SK-N-SH treated with all-trans-retinoic acid at 6 μM for 48 hours (cell line): ENCODE measurements at regions not wholly inside any gene's neighbourhood (a gene's known extent, or its start where the extent isn't known, plus 50 kb on each side); places are given as distances from the start of the nearest gene placed in this dataset.
"Not testable (repeated sequence)": the region's sequence is repeated elsewhere in the genome, so short reads cannot be mapped to it uniquely, and the experiment has no call there.

Experiments
- ATAC-seq: fragments of 200-7000 bp; cut with Tn5 transposase; 3 replicates; pipeline ENCODE4 v1.9.1; 2020; ENCODE audit warnings: mild to moderate bottlenecking, moderate library complexity
- ARNTL ChIP-seq: fragments of 450-650 bp; formaldehyde crosslinking; IDR thresholded peaks from 2 replicates; pipeline ENCODE4 v1.5.0; 2020; ENCODE audit warnings: low read depth, mild to moderate bottlenecking, moderate library complexity, borderline replicate concordance
- BACH2 ChIP-seq: fragments of 250-450 bp; sonication (Bioruptor Pico); IDR thresholded peaks from 2 replicates; pipeline ENCODE4 v1.9.0; 2021; ENCODE audit warnings: mild to moderate bottlenecking, borderline replicate concordance
- CREB5 ChIP-seq: fragments of 250-450 bp; sonication (Bioruptor Pico); IDR thresholded peaks from 2 replicates; pipeline ENCODE4 v1.5.1; 2020; ENCODE audit warnings: low read depth, mild to moderate bottlenecking, moderate library complexity
- CSRNP3 ChIP-seq: fragments of 250-450 bp; sonication (Bioruptor Pico); IDR thresholded peaks from 2 replicates; pipeline ENCODE4 v1.5.1; 2021; ENCODE audit warnings: mild to moderate bottlenecking, moderate library complexity
- GLIS3 ChIP-seq: fragments of 250-450 bp; sonication (Bioruptor Pico); IDR thresholded peaks from 2 replicates; pipeline ENCODE4 v1.5.0; 2020; ENCODE audit warnings: mild to moderate bottlenecking, moderate library complexity
- ISL1 ChIP-seq: fragments of 250-450 bp; sonication (Bioruptor Pico); IDR thresholded peaks from 2 replicates; pipeline ENCODE4 v2.1.2; 2022; ENCODE audit warnings: mild to moderate bottlenecking, moderate library complexity
- OSR1 ChIP-seq: fragments of 250-450 bp; sonication (Bioruptor Pico); IDR thresholded peaks from 2 replicates; pipeline ENCODE4 v1.8.0; 2022; ENCODE audit warnings: moderate library complexity, mild to moderate bottlenecking, inconsistent platforms
- PATZ1 ChIP-seq: fragments of 250-450 bp; sonication (Bioruptor Pico); IDR thresholded peaks from 2 replicates; pipeline ENCODE4 v1.8.0; 2020; ENCODE audit warnings: mild to moderate bottlenecking, moderate library complexity, borderline replicate concordance
- POU6F1 ChIP-seq: fragments of 250-450 bp; sonication (Bioruptor Pico); IDR thresholded peaks from 2 replicates; pipeline ENCODE4 v1.8.0; 2021; ENCODE audit warnings: low read depth, mild to moderate bottlenecking, moderate library complexity, borderline replicate concordance
- PPARA ChIP-seq: fragments of 250-450 bp; sonication (Bioruptor Pico); IDR thresholded peaks from 2 replicates; pipeline ENCODE4 v1.5.0; 2020; ENCODE audit warnings: mild to moderate bottlenecking, borderline replicate concordance
- RARB ChIP-seq: fragments of 250-450 bp; sonication (Bioruptor Pico); IDR thresholded peaks from 2 replicates; pipeline ENCODE4 v1.8.0; 2021; ENCODE audit warnings: mild to moderate bottlenecking, moderate library complexity
- TCF4 ChIP-seq: fragments of 250-450 bp; sonication (Bioruptor Pico); IDR thresholded peaks from 2 replicates; pipeline ENCODE4 v1.8.0; 2021; ENCODE audit warnings: mild to moderate bottlenecking, moderate library complexity, borderline replicate concordance
- TOX ChIP-seq: fragments of 250-450 bp; sonication (Bioruptor Pico); IDR thresholded peaks from 2 replicates; pipeline ENCODE4 v1.8.0; 2021; ENCODE audit warnings: mild to moderate bottlenecking, moderate library complexity, borderline replicate concordance
- ZC3H10 ChIP-seq: fragments of 250-450 bp; sonication (Bioruptor Pico); IDR thresholded peaks from 2 replicates; pipeline ENCODE4 v1.5.1; 2021; ENCODE audit warnings: mild to moderate bottlenecking, moderate library complexity
- ZFP3 ChIP-seq: fragments of 250-450 bp; sonication (Bioruptor Pico); IDR thresholded peaks from 2 replicates; pipeline ENCODE4 v1.5.0; 2020; ENCODE audit warnings: mild to moderate bottlenecking, moderate library complexity
- ZFP30 ChIP-seq: fragments of 450-650 bp; formaldehyde crosslinking; IDR thresholded peaks from 2 replicates; pipeline ENCODE4 v1.5.0; 2022; ENCODE audit warnings: mild to moderate bottlenecking, moderate library complexity
- ZNF565 ChIP-seq: fragments of 450-650 bp; formaldehyde crosslinking; conservative IDR thresholded peaks from 2 replicates; pipeline ENCODE4 v1.5.0; 2020; ENCODE audit warnings: low read depth, mild to moderate bottlenecking, moderate library complexity
- ZNF8 ChIP-seq: fragments of 450-650 bp; formaldehyde crosslinking; IDR thresholded peaks from 2 replicates; pipeline ENCODE4 v1.5.0; 2020; ENCODE audit warnings: mild to moderate bottlenecking, moderate library complexity

- not testable (repeated sequence) for ATAC-seq
These were observed 61.7 kb downstream of the RHOU start for GRCh38 chr1:228796945-228797344.

- TF ChIP-seq ZNF8 (CRISPR knock-in tag) = no peak
- no peak for TF ChIP-seq ZFP30 (CRISPR knock-in tag)
- no peak for TF ChIP-seq PPARA
- TF ChIP-seq ISL1 (CRISPR knock-in tag) = no peak
- TF ChIP-seq GLIS3 (CRISPR knock-in tag) = no peak
- no peak for TF ChIP-seq POU6F1 (CRISPR knock-in tag)
- TF ChIP-seq PATZ1 (CRISPR knock-in tag) = no peak
- TF ChIP-seq ZC3H10 (CRISPR knock-in tag) = no peak
- TF ChIP-seq, all 23 proteins: peak for 0
- peak; percentile 9; the same call in 2 of the 3 replicates for ATAC-seq
These were observed 62.8 kb downstream of the RHOU start for GRCh38 chr1:228798035-228798434.

GRCh38 chr1:228798548-228798947 lies 63.3 kb downstream of the RHOU start:
- ATAC-seq = peak; percentile 79
- 0 out of 2 replicates have a peak, but pooled peaks have one; percentile 19 for TF ChIP-seq TOX
- TF ChIP-seq ISL1 (CRISPR knock-in tag) = peak; percentile 89
- no peak for TF ChIP-seq POU6F1 (CRISPR knock-in tag)
- TF ChIP-seq, all 23 proteins: peak for 2

- TF ChIP-seq CSRNP3 (no peak), TOX (no peak), OSR1 (CRISPR knock-in tag) (no peak), BACH2 (CRISPR knock-in tag) (no peak), RARB (CRISPR knock-in tag) (no peak), CREB5 (CRISPR knock-in tag) (no peak), ZNF8 (CRISPR knock-in tag) (no peak), POU6F1 (CRISPR knock-in tag) (no peak), PATZ1 (CRISPR knock-in tag) (no peak), ARNTL (CRISPR knock-in tag) (no peak), PPARA (no peak), GLIS3 (CRISPR knock-in tag) (no peak), ISL1 (CRISPR knock-in tag) (no peak), TCF4 (CRISPR knock-in tag) (no peak), ZFP3 (CRISPR knock-in tag) (no peak), ZC3H10 (CRISPR knock-in tag) (no peak), ZFP30 (CRISPR knock-in tag) (no peak), ZNF565 (CRISPR knock-in tag) (no peak)
- TF ChIP-seq, all 23 proteins: peak for 0
These were observed 64.6 kb downstream of the RHOU start for GRCh38 chr1:228799924-228800323.

More at GRCh38 chr1:228799924-228800323, 64.6 kb downstream of the RHOU start:
- no peak for ATAC-seq
